ENCODE measurements at regions not wholly inside any gene's neighbourhood (a gene's known extent, or its start where the extent isn't known, plus 50 kb on each side); places are given as distances from the start of the nearest gene placed in this dataset.

DNA sequence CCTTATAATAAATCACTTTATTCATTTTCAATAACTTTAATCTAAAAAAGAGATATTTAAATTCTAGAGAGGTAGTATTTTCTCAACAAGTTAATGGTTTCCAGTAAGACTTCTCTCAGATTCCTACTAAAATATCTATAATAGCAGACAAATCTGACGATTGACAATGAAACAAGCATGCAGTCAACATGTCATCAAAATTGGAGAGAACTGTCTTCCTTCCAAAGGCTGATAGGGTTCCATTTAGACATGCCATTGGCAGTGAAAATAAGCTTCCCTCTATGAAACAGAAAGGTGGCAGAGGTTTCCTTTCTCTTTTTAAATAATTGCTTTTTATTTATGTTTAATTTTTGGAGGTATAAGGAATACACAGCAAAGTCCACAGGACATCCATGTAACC, 217.1 kb downstream of the POM121L12 start:
- TF ChIP-seq, protein P1, sequence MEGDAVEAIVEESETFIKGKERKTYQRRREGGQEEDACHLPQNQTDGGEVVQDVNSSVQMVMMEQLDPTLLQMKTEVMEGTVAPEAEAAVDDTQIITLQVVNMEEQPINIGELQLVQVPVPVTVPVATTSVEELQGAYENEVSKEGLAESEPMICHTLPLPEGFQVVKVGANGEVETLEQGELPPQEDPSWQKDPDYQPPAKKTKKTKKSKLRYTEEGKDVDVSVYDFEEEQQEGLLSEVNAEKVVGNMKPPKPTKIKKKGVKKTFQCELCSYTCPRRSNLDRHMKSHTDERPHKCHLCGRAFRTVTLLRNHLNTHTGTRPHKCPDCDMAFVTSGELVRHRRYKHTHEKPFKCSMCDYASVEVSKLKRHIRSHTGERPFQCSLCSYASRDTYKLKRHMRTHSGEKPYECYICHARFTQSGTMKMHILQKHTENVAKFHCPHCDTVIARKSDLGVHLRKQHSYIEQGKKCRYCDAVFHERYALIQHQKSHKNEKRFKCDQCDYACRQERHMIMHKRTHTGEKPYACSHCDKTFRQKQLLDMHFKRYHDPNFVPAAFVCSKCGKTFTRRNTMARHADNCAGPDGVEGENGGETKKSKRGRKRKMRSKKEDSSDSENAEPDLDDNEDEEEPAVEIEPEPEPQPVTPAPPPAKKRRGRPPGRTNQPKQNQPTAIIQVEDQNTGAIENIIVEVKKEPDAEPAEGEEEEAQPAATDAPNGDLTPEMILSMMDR (IDR thresholded peaks at IDR 0.05) = no peak
- no peak for TF ChIP-seq POLR2A (IDR thresholded peaks at IDR 0.05)
- TF ChIP-seq POLR2AphosphoS5 (IDR thresholded peaks at IDR 0.05) = no peak

Data from breast epithelium (tissue), 3 donors.